ENCODE measurements at regions not wholly inside any gene's neighbourhood (a gene's known extent, or its start where the extent isn't known, plus 50 kb on each side); places are given as distances from the start of the nearest gene placed in this dataset.

DNA sequence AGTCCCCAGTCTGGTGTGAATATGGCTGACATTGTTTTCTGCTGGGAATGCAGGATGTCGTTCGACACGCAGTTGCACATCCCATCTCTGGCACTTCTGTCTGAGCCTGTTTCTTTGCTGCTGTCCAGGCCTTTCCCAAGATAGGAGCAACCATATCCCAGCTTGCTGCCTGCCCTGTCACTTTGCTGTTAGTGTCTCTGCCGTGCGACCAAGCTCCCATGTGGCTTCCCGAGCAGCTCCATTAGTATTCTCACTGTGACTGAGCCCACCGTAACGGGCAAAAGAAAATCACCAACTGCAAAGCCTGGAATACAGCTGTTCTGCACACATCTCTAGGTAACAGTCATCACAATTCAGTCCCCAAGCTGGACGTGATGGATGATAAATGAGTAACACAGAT lies 66.0 kb upstream of the CPSF6 start:
- Mint-ChIP-seq H3K9me3 (peaks cover 15% of the 10 kb centered on the region), H3K4me3 (no peak overlapping the region), H3K27ac (no peak overlapping the region), H3K36me3 (peaks cover 7% of the 10 kb centered on the region), H3K4me1 (peaks cover 30% of the 10 kb centered on the region), H3K27me3 (ENCODE audit: low read depth) (no peaks in the 10 kb centered on the region; the same call in 1 of the 2 replicates)
- no peak for DNase-seq (ENCODE audit: low spot score)
- TF ChIP-seq, protein P1, sequence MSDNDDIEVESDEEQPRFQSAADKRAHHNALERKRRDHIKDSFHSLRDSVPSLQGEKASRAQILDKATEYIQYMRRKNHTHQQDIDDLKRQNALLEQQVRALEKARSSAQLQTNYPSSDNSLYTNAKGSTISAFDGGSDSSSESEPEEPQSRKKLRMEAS (CRISPR knock-in tag; IDR thresholded peaks at IDR 0.05), result no peak
- TF ChIP-seq, protein P2, sequence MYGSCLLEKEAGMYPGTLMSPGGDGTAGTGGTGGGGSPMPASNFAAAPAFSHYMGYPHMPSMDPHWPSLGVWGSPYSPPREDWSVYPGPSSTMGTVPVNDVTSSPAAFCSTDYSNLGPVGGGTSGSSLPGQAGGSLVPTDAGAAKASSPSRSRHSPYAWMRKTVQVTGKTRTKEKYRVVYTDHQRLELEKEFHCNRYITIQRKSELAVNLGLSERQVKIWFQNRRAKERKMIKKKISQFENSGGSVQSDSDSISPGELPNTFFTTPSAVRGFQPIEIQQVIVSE (CRISPR knock-in tag; IDR thresholded peaks at IDR 0.05; ENCODE audit: borderline replicate concordance), result no peak
- TF ChIP-seq SOX15 (CRISPR knock-in tag; IDR thresholded peaks at IDR 0.05), result no peak
- no peak for TF ChIP-seq PRRX2 (CRISPR knock-in tag; IDR thresholded peaks at IDR 0.05)
- TF ChIP-seq, protein P3, sequence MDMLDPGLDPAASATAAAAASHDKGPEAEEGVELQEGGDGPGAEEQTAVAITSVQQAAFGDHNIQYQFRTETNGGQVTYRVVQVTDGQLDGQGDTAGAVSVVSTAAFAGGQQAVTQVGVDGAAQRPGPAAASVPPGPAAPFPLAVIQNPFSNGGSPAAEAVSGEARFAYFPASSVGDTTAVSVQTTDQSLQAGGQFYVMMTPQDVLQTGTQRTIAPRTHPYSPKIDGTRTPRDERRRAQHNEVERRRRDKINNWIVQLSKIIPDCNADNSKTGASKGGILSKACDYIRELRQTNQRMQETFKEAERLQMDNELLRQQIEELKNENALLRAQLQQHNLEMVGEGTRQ (CRISPR knock-in tag; IDR thresholded peaks at IDR 0.05), result no peak
- TF ChIP-seq NR3C1 (CRISPR knock-in tag; conservative IDR thresholded peaks at IDR 0.05; ENCODE audit: low read depth), result no peak
- no peak for TF ChIP-seq ETV6 (CRISPR knock-in tag; IDR thresholded peaks at IDR 0.05)
- TF ChIP-seq, protein P4, sequence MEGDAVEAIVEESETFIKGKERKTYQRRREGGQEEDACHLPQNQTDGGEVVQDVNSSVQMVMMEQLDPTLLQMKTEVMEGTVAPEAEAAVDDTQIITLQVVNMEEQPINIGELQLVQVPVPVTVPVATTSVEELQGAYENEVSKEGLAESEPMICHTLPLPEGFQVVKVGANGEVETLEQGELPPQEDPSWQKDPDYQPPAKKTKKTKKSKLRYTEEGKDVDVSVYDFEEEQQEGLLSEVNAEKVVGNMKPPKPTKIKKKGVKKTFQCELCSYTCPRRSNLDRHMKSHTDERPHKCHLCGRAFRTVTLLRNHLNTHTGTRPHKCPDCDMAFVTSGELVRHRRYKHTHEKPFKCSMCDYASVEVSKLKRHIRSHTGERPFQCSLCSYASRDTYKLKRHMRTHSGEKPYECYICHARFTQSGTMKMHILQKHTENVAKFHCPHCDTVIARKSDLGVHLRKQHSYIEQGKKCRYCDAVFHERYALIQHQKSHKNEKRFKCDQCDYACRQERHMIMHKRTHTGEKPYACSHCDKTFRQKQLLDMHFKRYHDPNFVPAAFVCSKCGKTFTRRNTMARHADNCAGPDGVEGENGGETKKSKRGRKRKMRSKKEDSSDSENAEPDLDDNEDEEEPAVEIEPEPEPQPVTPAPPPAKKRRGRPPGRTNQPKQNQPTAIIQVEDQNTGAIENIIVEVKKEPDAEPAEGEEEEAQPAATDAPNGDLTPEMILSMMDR (IDR thresholded peaks at IDR 0.05), result no peak
- no peak for TF ChIP-seq NFATC4 (CRISPR knock-in tag; IDR thresholded peaks at IDR 0.05)
- TF ChIP-seq ATF1 (CRISPR knock-in tag; IDR thresholded peaks at IDR 0.05), result no peak
- TF ChIP-seq, protein P5, sequence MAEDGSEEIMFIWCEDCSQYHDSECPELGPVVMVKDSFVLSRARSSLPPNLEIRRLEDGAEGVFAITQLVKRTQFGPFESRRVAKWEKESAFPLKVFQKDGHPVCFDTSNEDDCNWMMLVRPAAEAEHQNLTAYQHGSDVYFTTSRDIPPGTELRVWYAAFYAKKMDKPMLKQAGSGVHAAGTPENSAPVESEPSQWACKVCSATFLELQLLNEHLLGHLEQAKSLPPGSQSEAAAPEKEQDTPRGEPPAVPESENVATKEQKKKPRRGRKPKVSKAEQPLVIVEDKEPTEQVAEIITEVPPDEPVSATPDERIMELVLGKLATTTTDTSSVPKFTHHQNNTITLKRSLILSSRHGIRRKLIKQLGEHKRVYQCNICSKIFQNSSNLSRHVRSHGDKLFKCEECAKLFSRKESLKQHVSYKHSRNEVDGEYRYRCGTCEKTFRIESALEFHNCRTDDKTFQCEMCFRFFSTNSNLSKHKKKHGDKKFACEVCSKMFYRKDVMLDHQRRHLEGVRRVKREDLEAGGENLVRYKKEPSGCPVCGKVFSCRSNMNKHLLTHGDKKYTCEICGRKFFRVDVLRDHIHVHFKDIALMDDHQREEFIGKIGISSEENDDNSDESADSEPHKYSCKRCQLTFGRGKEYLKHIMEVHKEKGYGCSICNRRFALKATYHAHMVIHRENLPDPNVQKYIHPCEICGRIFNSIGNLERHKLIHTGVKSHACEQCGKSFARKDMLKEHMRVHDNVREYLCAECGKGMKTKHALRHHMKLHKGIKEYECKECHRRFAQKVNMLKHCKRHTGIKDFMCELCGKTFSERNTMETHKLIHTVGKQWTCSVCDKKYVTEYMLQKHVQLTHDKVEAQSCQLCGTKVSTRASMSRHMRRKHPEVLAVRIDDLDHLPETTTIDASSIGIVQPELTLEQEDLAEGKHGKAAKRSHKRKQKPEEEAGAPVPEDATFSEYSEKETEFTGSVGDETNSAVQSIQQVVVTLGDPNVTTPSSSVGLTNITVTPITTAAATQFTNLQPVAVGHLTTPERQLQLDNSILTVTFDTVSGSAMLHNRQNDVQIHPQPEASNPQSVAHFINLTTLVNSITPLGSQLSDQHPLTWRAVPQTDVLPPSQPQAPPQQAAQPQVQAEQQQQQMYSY (CRISPR knock-in tag; IDR thresholded peaks at IDR 0.05), result no peak
- TF ChIP-seq CREB1 (CRISPR knock-in tag; IDR thresholded peaks at IDR 0.05), result no peak
- no peak for TF ChIP-seq ZNF317 (CRISPR knock-in tag; IDR thresholded peaks at IDR 0.05; ENCODE audit: borderline replicate concordance, low read depth)
- TF ChIP-seq TCF7 (CRISPR knock-in tag; IDR thresholded peaks at IDR 0.05; ENCODE audit: low read depth), result no peak
- no peak for TF ChIP-seq SMAD3 (CRISPR knock-in tag; IDR thresholded peaks at IDR 0.05; ENCODE audit: borderline replicate concordance)
- TF ChIP-seq ZNF232 (CRISPR knock-in tag; IDR thresholded peaks at IDR 0.05), result no peak
- ATAC-seq, result no peak
- POLR2A ChIA-PET, result no interaction called here
- CTCF ChIA-PET, result interaction anchor here (5.1 kb wide), 1 partner anchor 17 kb away, joined by 28 read pairs; no protein-coding TSS in a partner anchor

DNA sequence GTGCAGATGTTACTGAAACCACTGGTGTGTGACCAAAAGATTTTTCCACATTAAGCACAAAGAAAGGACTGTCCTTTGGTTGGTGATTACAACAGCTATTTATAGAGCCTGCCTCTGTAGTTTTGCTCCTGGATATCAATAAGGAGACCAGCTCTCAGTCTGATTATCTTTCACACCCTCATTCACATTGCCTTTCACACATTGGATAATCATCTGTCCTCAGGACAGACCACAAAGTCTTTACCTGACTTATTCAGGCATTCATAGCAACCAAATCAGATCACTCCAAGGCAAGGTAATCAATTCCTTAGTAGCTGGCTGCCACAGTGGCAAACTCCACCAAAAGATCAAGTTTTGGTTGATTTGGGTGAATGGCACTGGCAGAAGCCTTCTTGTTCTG lies 59.6 kb upstream of the CPSF6 start:
- Mint-ChIP-seq H3K27ac (no peak overlapping the region), H3K9me3 (peaks cover 44% of the 10 kb centered on the region), H3K4me3 (no peak overlapping the region), H3K36me3 (peaks cover 19% of the 10 kb centered on the region), H3K27me3 (ENCODE audit: low read depth) (no peaks in the 10 kb centered on the region), H3K4me1 (no peaks in the 10 kb centered on the region)
- CTCF ChIA-PET, result interaction anchor here (1.0 to 2.4 kb wide), 2 partner anchors 23 to 111 kb away, joined by 3 to 6 read pairs; no protein-coding TSS in a partner anchor
- TF ChIP-seq ZNF121 (CRISPR knock-in tag; IDR thresholded peaks at IDR 0.05), result no peak
- ATAC-seq (no peak), DNase-seq (ENCODE audit: low spot score) (no peak)
- POLR2A ChIA-PET, result interaction anchor here (0.6 kb wide), 1 partner anchor 573 kb away, joined by 5 read pairs; no protein-coding TSS in a partner anchor
